C4-2B (cell line): ENCODE measurements at regions not wholly inside any gene's neighbourhood (a gene's known extent, or its start where the extent isn't known, plus 50 kb on each side); places are given as distances from the start of the nearest gene placed in this dataset.

Source experiments
- CTCF ChIP-seq: fragments of 450-650 bp; conservative IDR thresholded peaks from 2 replicates; pipeline ENCODE4 v1.5.1; 2017; ENCODE audit warnings: mild to moderate bottlenecking
- ZFX ChIP-seq: fragments of 450-650 bp; IDR thresholded peaks from 2 replicates; pipeline ENCODE4 v1.6.1; 2017

GRCh38 chr17:56688151-56688550 lies 94.7 kb downstream of the NOG start:
- no peak for TF ChIP-seq CTCF
- no peak for TF ChIP-seq ZFX
